NCI-H2171 (cell line): ENCODE measurements at regions not wholly inside any gene's neighbourhood (a gene's known extent, or its start where the extent isn't known, plus 50 kb on each side); places are given as distances from the start of the nearest gene placed in this dataset.
"Not testable (repeated sequence)": the region's sequence is repeated elsewhere in the genome, so short reads cannot be mapped to it uniquely, and the experiment has no call there.

Source experiments
- DNase-seq: peaks from one replicate; lab custom pipeline; 2025; lab: John Stamatoyannopoulos, UW

GRCh38 chr16:79973320-79973719, 372.8 kb upstream of the MAF start:
- DNase-seq, result no peak

GRCh38 chr16:79972053-79972704, 371.6 kb upstream of the MAF start:
- DNase-seq, result no peak

GRCh38 chr16:79971237-79971572, 370.7 kb upstream of the MAF start:
- no peak for DNase-seq

GRCh38 chr16:79970551-79971236, 370.2 kb upstream of the MAF start:
- no peak for DNase-seq

GRCh38 chr16:79970087-79970486, 369.6 kb upstream of the MAF start:
- DNase-seq, result no peak

GRCh38 chr16:79969458-79969857, 368.9 kb upstream of the MAF start:
- no peak for DNase-seq

- no peak for DNase-seq
These were observed 365.7 kb upstream of the MAF start for GRCh38 chr16:79966226-79966625.

- DNase-seq, result no peak
These were observed 365.2 kb upstream of the MAF start for GRCh38 chr16:79965718-79966117.

GRCh38 chr16:79964104-79964503, 363.6 kb upstream of the MAF start:
- DNase-seq, result no peak

GRCh38 chr16:79962962-79963361, 362.4 kb upstream of the MAF start:
- DNase-seq, result no peak

- DNase-seq, result no peak
These were observed 358.7 kb upstream of the MAF start for GRCh38 chr16:79959226-79959625.

- no peak for DNase-seq
These were observed 354.6 kb upstream of the MAF start for GRCh38 chr16:79954921-79955705.

GRCh38 chr16:79950932-79951719, 350.6 kb upstream of the MAF start:
- DNase-seq, result no peak

- no peak for DNase-seq
These were observed 348.9 kb upstream of the MAF start for GRCh38 chr16:79949417-79949816.

GRCh38 chr16:79947771-79948170, 347.2 kb upstream of the MAF start:
- no peak for DNase-seq

GRCh38 chr16:79946252-79946651, 345.7 kb upstream of the MAF start:
- no peak for DNase-seq

GRCh38 chr16:79943736-79944135, 343.2 kb upstream of the MAF start:
- DNase-seq, result no peak

- DNase-seq, result no peak
These were observed 338.0 kb upstream of the MAF start for GRCh38 chr16:79938575-79938974.

- not testable (repeated sequence) for DNase-seq
These were observed 337.1 kb upstream of the MAF start for GRCh38 chr16:79937671-79938070.

GRCh38 chr16:79933603-79934002, 333.1 kb upstream of the MAF start:
- DNase-seq, result no peak

- no peak for DNase-seq
These were observed 332.0 kb upstream of the MAF start for GRCh38 chr16:79932572-79932971.

- no peak for DNase-seq
These were observed 331.2 kb upstream of the MAF start for GRCh38 chr16:79931721-79932120.
